ENCODE measurements at regions not wholly inside any gene's neighbourhood (a gene's known extent, or its start where the extent isn't known, plus 50 kb on each side); places are given as distances from the start of the nearest gene placed in this dataset.
"Not testable (repeated sequence)": the region's sequence is repeated elsewhere in the genome, so short reads cannot be mapped to it uniquely, and the experiment has no call there.

GRCh38 chr12:89151536-89151935 is 200.8 kb downstream of the DUSP6 start:
- no peak for TF ChIP-seq CTCF (conservative IDR thresholded peaks at IDR 0.05)
- H3K27ac Mint-ChIP-seq: no peak overlapping the region
- H3K9me3 Mint-ChIP-seq: peaks cover 13% of the 10 kb centered on the region
- Histone ChIP-seq H3K4me3 (ENCODE audit: low read length) (no peak overlapping the region), H3K27ac (ENCODE audit: low read depth, low read length) (no peak overlapping the region), H3K4me1 (ENCODE audit: control insufficient read depth, insufficient read depth, low read length) (no peaks in the 10 kb centered on the region), H3K9me3 (ENCODE audit: control insufficient read depth, low read length) (peaks cover 10% of the 10 kb centered on the region), H3K27me3 (ENCODE audit: control insufficient read depth, insufficient read depth, low read length, poor library complexity, severe bottlenecking) (no peaks in the 10 kb centered on the region), H3K36me3 (ENCODE audit: control insufficient read depth, insufficient read depth, low read length) (no peaks in the 10 kb centered on the region), H3K9ac (ENCODE audit: extremely low read depth, low read length, poor library complexity, severe bottlenecking) (no peak overlapping the region)
- peaks cover 2% of the 10 kb centered on the region for H3K27me3 Mint-ChIP-seq (ENCODE audit: insufficient read depth)
- no peak for DNase-seq
- 53 to 100% methylated on average over 1 of the region's 1 CpG for WGBS, 2 experiments (ENCODE audit: insufficient coverage in 1 of 2, insufficient read length in 1 of 2)
- no peaks in the 10 kb centered on the region for H3K36me3 Mint-ChIP-seq (ENCODE audit: low read depth)
- H3K4me1 Mint-ChIP-seq: peaks cover 5% of the 10 kb centered on the region
- no peak overlapping the region for H3K4me3 Mint-ChIP-seq

- WGBS, 2 experiments (ENCODE audit: insufficient coverage in 1 of 2, insufficient read length in 1 of 2): 86 to 92% methylated on average over 1 to 3 of the region's 3 CpGs
- H3K4me1 Mint-ChIP-seq; H3K27me3 Mint-ChIP-seq (ENCODE audit: insufficient read depth); H3K27me3 ChIP-seq (ENCODE audit: control insufficient read depth, insufficient read depth, low read length, poor library complexity, severe bottlenecking); H3K9ac ChIP-seq (ENCODE audit: extremely low read depth, low read length, poor library complexity, severe bottlenecking); H3K36me3 Mint-ChIP-seq (ENCODE audit: low read depth); H3K4me1 ChIP-seq (ENCODE audit: control insufficient read depth, insufficient read depth, low read length); H3K4me3 Mint-ChIP-seq; H3K36me3 ChIP-seq (ENCODE audit: control insufficient read depth, insufficient read depth, low read length); H3K27ac ChIP-seq (ENCODE audit: low read depth, low read length); H3K27ac Mint-ChIP-seq; DNase-seq; H3K4me3 ChIP-seq (ENCODE audit: low read length): not testable (repeated sequence)
- peaks cover 10% of the 10 kb centered on the region for H3K9me3 ChIP-seq (ENCODE audit: control insufficient read depth, low read length)
- peaks cover 13% of the 10 kb centered on the region for H3K9me3 Mint-ChIP-seq
Observed at GRCh38 chr12:89150789-89151188, 201.5 kb downstream of the DUSP6 start.

- Histone ChIP-seq H3K36me3 (ENCODE audit: control insufficient read depth, insufficient read depth, low read length) (no peaks in the 10 kb centered on the region), H3K27ac (ENCODE audit: low read depth, low read length) (no peak overlapping the region), H3K27me3 (ENCODE audit: control insufficient read depth, insufficient read depth, low read length, poor library complexity, severe bottlenecking) (no peaks in the 10 kb centered on the region), H3K9ac (ENCODE audit: extremely low read depth, low read length, poor library complexity, severe bottlenecking) (no peak overlapping the region), H3K9me3 (ENCODE audit: control insufficient read depth, low read length) (no peaks in the 10 kb centered on the region), H3K4me1 (ENCODE audit: control insufficient read depth, insufficient read depth, low read length) (no peaks in the 10 kb centered on the region), H3K4me3 (ENCODE audit: low read length) (no peak overlapping the region)
- no peaks in the 10 kb centered on the region for H3K9me3 Mint-ChIP-seq
- no peak overlapping the region for H3K4me3 Mint-ChIP-seq
- DNase-seq: no peak
- H3K36me3 Mint-ChIP-seq (ENCODE audit: low read depth): no peaks in the 10 kb centered on the region
- no peak for TF ChIP-seq CTCF (conservative IDR thresholded peaks at IDR 0.05)
- H3K4me1 Mint-ChIP-seq: peaks cover 6% of the 10 kb centered on the region
- 92 to 96% methylated on average over 6 of the region's 6 CpGs for WGBS, 2 experiments (ENCODE audit: insufficient coverage in 1 of 2, insufficient read length in 1 of 2)
- H3K27me3 Mint-ChIP-seq (ENCODE audit: insufficient read depth): peaks cover 2% of the 10 kb centered on the region
- no peak overlapping the region for H3K27ac Mint-ChIP-seq
Observed at GRCh38 chr12:89140602-89141238, 211.6 kb downstream of the DUSP6 start.

- Histone ChIP-seq H3K27me3 (ENCODE audit: control insufficient read depth, insufficient read depth, low read length, poor library complexity, severe bottlenecking) (no peaks in the 10 kb centered on the region), H3K4me3 (ENCODE audit: low read length) (no peak overlapping the region), H3K27ac (ENCODE audit: low read depth, low read length) (no peak overlapping the region), H3K9me3 (ENCODE audit: control insufficient read depth, low read length) (no peaks in the 10 kb centered on the region), H3K36me3 (ENCODE audit: control insufficient read depth, insufficient read depth, low read length) (no peaks in the 10 kb centered on the region), H3K4me1 (ENCODE audit: control insufficient read depth, insufficient read depth, low read length) (no peaks in the 10 kb centered on the region), H3K9ac (ENCODE audit: extremely low read depth, low read length, poor library complexity, severe bottlenecking) (no peak overlapping the region)
- peaks cover 2% of the 10 kb centered on the region for H3K27me3 Mint-ChIP-seq (ENCODE audit: insufficient read depth)
- no peak for TF ChIP-seq CTCF (conservative IDR thresholded peaks at IDR 0.05)
- peaks cover 6% of the 10 kb centered on the region for H3K4me1 Mint-ChIP-seq
- DNase-seq: no peak
- 73% methylated on average over 1 of the region's 1 CpG; no CpG with 5 or more reads in 1 of the 2 experiments for WGBS, 2 experiments (ENCODE audit: insufficient coverage in 1 of 2, insufficient read length in 1 of 2)
- H3K36me3 Mint-ChIP-seq (ENCODE audit: low read depth): no peaks in the 10 kb centered on the region
- no peak overlapping the region for H3K4me3 Mint-ChIP-seq
- no peaks in the 10 kb centered on the region for H3K9me3 Mint-ChIP-seq
- no peak overlapping the region for H3K27ac Mint-ChIP-seq
Observed at GRCh38 chr12:89140141-89140540, 212.2 kb downstream of the DUSP6 start.
